ENCODE measurements at regions not wholly inside any gene's neighbourhood (a gene's known extent, or its start where the extent isn't known, plus 50 kb on each side); places are given as distances from the start of the nearest gene placed in this dataset.
"Not testable (repeated sequence)": the region's sequence is repeated elsewhere in the genome, so short reads cannot be mapped to it uniquely, and the experiment has no call there.

DNA sequence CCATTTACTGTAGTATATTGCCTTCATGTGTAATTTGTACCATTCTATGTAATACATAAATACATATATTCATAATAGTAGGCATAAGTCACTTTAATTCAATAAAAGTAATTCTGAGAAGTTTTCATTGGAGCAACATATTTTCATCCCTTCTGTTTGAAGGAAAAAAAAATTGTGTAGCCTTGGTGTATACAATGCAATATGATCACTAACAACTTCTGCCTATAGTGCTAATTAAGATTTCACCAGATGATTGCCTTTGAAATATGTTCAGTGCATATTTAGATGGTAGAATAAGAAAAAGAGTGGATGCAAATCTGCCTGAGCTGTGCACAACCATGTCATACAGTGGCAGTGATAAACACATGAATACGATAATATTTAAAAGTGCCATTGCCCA, 996.8 kb downstream of the EFNA5 start:
- Mint-ChIP-seq H3K27ac (no peak overlapping the region), H3K4me3 (no peak overlapping the region), H3K27me3 (no peaks in the 10 kb centered on the region), H3K36me3 (no peaks in the 10 kb centered on the region), H3K4me1 (no peaks in the 10 kb centered on the region), H3K9me3 (peaks cover 0 to 29% (median 8%) of the 10 kb centered on the region in 9 donors)
- DNase-seq, result no peak
- no peak for ATAC-seq
- POLR2A ChIA-PET, result no interaction called here

- DNase-seq (no peak), ATAC-seq (no peak)
- H3K9me3 Mint-ChIP-seq, result peaks cover 0 to 23% (median 0%) of the 10 kb centered on the region in 9 donors
- H3K27ac Mint-ChIP-seq, result no peak overlapping the region
- no peaks in the 10 kb centered on the region for H3K36me3 Mint-ChIP-seq
- POLR2A ChIA-PET, result no interaction called here
- no peak overlapping the region for H3K4me3 Mint-ChIP-seq
- H3K27me3 Mint-ChIP-seq, result no peaks in the 10 kb centered on the region
- no peaks in the 10 kb centered on the region for H3K4me1 Mint-ChIP-seq
Measured at GRCh38 chr5:106661866-106662265, 1008.9 kb downstream of the EFNA5 start.

DNA sequence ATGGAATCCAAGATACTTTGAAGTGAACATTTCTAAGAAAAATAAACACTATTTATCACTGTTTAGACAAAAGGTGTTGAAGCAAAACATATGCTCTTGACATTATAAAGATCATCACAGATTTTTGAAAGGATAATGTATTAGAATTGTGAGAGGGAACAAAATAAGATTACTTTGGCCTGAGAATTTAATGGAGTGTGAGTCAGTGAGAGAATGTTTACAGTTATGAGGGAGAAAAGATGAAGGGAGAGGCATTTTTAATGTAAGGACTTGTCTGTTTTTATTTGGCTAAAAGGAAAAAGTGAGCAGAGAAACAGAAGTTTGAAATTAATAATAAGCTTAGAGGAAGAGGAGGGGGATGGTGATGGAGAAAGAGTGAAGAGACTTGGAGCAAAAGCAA, 1010.1 kb downstream of the EFNA5 start:
- Mint-ChIP-seq H3K4me1 (no peaks in the 10 kb centered on the region), H3K27ac (no peak overlapping the region), H3K9me3 (peaks cover 0 to 24% (median 0%) of the 10 kb centered on the region in 9 donors), H3K4me3 (no peak overlapping the region), H3K27me3 (no peaks in the 10 kb centered on the region), H3K36me3 (no peaks in the 10 kb centered on the region)
- DNase-seq, result no peak
- no peak for ATAC-seq
- POLR2A ChIA-PET, result no interaction called here

- H3K9me3 Mint-ChIP-seq, result peaks cover 0 to 38% (median 11%) of the 10 kb centered on the region in 9 donors
- ATAC-seq, result no peak
- no peaks in the 10 kb centered on the region for H3K27me3 Mint-ChIP-seq
- no peaks in the 10 kb centered on the region for H3K4me1 Mint-ChIP-seq
- POLR2A ChIA-PET, result no interaction called here
- DNase-seq, result no peak
- H3K27ac Mint-ChIP-seq, result no peak overlapping the region
- H3K36me3 Mint-ChIP-seq, result no peaks in the 10 kb centered on the region
- no peak overlapping the region for H3K4me3 Mint-ChIP-seq
Measured at GRCh38 chr5:106658150-106658549, 1012.6 kb downstream of the EFNA5 start.

- POLR2A ChIA-PET, result no interaction called here
- no peak for ATAC-seq
- H3K4me3 Mint-ChIP-seq, result no peak overlapping the region
Measured at GRCh38 chr5:106656821-106657220, 1013.9 kb downstream of the EFNA5 start.

GRCh38 chr5:106649031-106649430, 1021.7 kb downstream of the EFNA5 start:
- POLR2A ChIA-PET, result no interaction called here
- H3K4me1 Mint-ChIP-seq, result no peaks in the 10 kb centered on the region
- H3K36me3 Mint-ChIP-seq, result no peaks in the 10 kb centered on the region
- H3K27ac Mint-ChIP-seq, result no peak overlapping the region
- ATAC-seq, result no peak
- peaks cover 0 to 17% (median 4%) of the 10 kb centered on the region in 9 donors for H3K9me3 Mint-ChIP-seq
- DNase-seq, result no peak
- H3K4me3 Mint-ChIP-seq, result no peak overlapping the region
- no peaks in the 10 kb centered on the region for H3K27me3 Mint-ChIP-seq

More at GRCh38 chr5:106656821-106657220, 1013.9 kb downstream of the EFNA5 start:
- no peak for DNase-seq
- no peaks in the 10 kb centered on the region for H3K4me1 Mint-ChIP-seq
- H3K9me3 Mint-ChIP-seq, result peaks cover 0 to 46% (median 12%) of the 10 kb centered on the region in 9 donors
- H3K36me3 Mint-ChIP-seq, result no peaks in the 10 kb centered on the region
- H3K27ac Mint-ChIP-seq, result no peak overlapping the region
- no peaks in the 10 kb centered on the region for H3K27me3 Mint-ChIP-seq

GRCh38 chr5:106648401-106648800, 1022.3 kb downstream of the EFNA5 start:
- H3K27me3 Mint-ChIP-seq, result no peaks in the 10 kb centered on the region
- no peak for ATAC-seq
- POLR2A ChIA-PET, result no interaction called here
- H3K4me1 Mint-ChIP-seq, result no peaks in the 10 kb centered on the region
- H3K36me3 Mint-ChIP-seq, result no peaks in the 10 kb centered on the region
- peaks cover 0 to 12% (median 2%) of the 10 kb centered on the region in 9 donors for H3K9me3 Mint-ChIP-seq
- H3K27ac Mint-ChIP-seq, result no peak overlapping the region
- no peak overlapping the region for H3K4me3 Mint-ChIP-seq
- no peak for DNase-seq

DNA sequence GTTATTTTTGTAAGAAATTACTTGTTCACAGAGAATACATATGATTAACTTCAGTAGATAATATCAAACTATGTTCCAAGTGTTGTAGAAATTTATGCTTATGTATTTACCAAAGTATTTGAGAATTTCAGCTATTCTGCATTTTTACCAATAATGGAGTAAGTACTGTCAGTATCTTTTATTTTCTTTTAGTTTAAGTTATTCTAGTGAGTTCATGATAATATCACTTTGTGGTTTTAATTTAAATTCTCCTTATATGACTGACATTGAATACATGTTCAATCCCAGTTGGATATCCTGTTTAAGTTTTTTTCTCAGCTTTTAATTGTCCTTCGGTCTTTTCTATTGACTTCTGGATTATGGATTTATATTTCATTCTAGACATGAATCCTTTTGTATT, 1024.6 kb downstream of the EFNA5 start:
- POLR2A ChIA-PET, result no interaction called here

GRCh38 chr5:106640511-106640910, 1030.2 kb downstream of the EFNA5 start:
- Mint-ChIP-seq H3K27ac (no peak overlapping the region), H3K27me3 (no peaks in the 10 kb centered on the region), H3K4me3 (no peak overlapping the region), H3K4me1 (no peaks in the 10 kb centered on the region), H3K9me3 (peaks cover 0 to 15% (median 6%) of the 10 kb centered on the region in 9 donors), H3K36me3 (peaks cover 0 to 3% (median 0%) of the 10 kb centered on the region in 3 donors)
- ATAC-seq, result no peak
- POLR2A ChIA-PET, result no interaction called here
- DNase-seq, result no peak

More for the DNA sequence above, 1024.6 kb downstream of the EFNA5 start:
- Mint-ChIP-seq H3K36me3 (no peaks in the 10 kb centered on the region), H3K27me3 (no peaks in the 10 kb centered on the region), H3K27ac (no peak overlapping the region), H3K4me1 (no peaks in the 10 kb centered on the region), H3K4me3 (no peak overlapping the region), H3K9me3 (peaks cover 0 to 2% (median 0%) of the 10 kb centered on the region in 9 donors)
- no peak for DNase-seq
- ATAC-seq, result no peak

GRCh38 chr5:106639488-106639887, 1031.2 kb downstream of the EFNA5 start:
- Mint-ChIP-seq H3K4me3 (no peak overlapping the region), H3K9me3 (peaks cover 0 to 15% (median 6%) of the 10 kb centered on the region in 9 donors), H3K36me3 (peaks cover 0 to 3% (median 0%) of the 10 kb centered on the region in 3 donors), H3K4me1 (no peaks in the 10 kb centered on the region), H3K27me3 (no peaks in the 10 kb centered on the region), H3K27ac (no peak overlapping the region)
- POLR2A ChIA-PET, result no interaction called here
- ATAC-seq, result no peak
- DNase-seq, result no peak

DNA sequence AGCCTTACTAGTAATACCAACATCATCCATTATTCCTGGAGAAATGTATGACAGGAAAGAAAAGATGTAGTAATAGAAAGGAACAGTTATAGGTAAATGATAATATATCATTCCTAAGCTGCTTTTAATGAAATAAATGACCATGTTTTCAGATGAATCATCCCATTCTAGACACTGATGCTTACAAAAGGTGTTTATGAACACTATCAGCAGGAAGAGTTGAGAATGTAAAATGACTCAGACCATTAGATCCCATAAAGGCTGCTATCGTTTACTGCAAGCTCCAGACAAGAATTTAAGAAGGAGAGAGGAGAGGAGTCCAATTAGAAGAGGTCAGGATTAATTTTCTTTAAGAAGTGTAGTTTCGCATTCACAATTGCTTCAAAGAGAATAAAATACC, 1033.5 kb downstream of the EFNA5 start:
- H3K4me1 Mint-ChIP-seq, result no peaks in the 10 kb centered on the region
- no peak overlapping the region for H3K27ac Mint-ChIP-seq
- no peak for DNase-seq
- POLR2A ChIA-PET, result no interaction called here
- no peak for ATAC-seq
- peaks cover 0 to 3% (median 0%) of the 10 kb centered on the region in 3 donors for H3K36me3 Mint-ChIP-seq
- H3K4me3 Mint-ChIP-seq, result no peak overlapping the region
- no peaks in the 10 kb centered on the region for H3K27me3 Mint-ChIP-seq
- H3K9me3 Mint-ChIP-seq, result peaks cover 0 to 15% (median 6%) of the 10 kb centered on the region in 9 donors

DNA sequence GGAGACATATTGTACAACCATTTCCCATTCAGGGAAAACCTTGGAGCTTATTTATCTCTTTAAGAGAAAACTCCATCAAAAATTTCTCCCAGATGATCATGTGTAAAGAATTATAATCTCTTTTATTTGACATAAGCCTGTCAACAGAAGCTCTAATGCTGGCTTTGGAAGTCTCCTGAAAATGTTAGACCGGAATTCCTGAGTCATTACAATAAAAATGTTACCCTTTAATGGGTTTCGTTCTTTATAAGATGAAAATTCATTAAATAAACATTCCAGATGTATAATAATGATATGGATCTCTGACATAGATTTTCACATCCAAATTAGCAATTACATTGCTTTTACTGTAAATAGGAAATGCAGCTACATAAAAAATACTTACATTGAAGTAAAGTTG, 1036.4 kb downstream of the EFNA5 start:
- H3K36me3 Mint-ChIP-seq, result peaks cover 0 to 3% (median 0%) of the 10 kb centered on the region in 3 donors
- no peaks in the 10 kb centered on the region for H3K4me1 Mint-ChIP-seq
- H3K27ac Mint-ChIP-seq, result no peak overlapping the region
- no peak overlapping the region for H3K4me3 Mint-ChIP-seq
- POLR2A ChIA-PET, result interaction anchor here (0.7 kb wide), 1 partner anchor 22 kb away, joined by 3 read pairs; no protein-coding TSS in a partner anchor
- peaks cover 0 to 9% (median 4%) of the 10 kb centered on the region in 9 donors for H3K9me3 Mint-ChIP-seq
- DNase-seq (no peak), ATAC-seq (no peak)
- H3K27me3 Mint-ChIP-seq, result no peaks in the 10 kb centered on the region

- POLR2A ChIA-PET, result no interaction called here
Measured at GRCh38 chr5:106633825-106634224, 1036.9 kb downstream of the EFNA5 start.

DNA sequence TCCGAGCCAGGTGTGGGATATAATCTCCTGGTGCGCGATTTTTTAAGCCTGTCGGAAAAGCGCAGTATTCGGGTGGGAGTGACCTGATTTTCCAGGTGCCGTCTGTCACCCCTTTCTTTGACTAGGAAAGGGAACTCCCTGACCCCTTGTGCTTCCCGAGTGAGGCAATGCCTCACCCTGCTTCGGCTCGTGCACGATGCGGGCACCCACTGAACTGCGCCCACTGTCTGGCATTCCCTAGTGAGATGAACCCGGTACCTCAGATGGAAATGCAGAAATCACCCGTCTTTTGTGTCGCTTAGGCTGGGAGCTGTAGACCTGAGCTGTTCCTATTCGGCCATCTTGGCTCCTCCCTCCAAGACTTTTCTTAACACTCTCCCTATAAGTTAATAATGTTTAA, 1042.3 kb downstream of the EFNA5 start:
- H3K4me3 Mint-ChIP-seq, DNase-seq, H3K27me3 Mint-ChIP-seq, H3K27ac Mint-ChIP-seq, H3K36me3 Mint-ChIP-seq, ATAC-seq, POLR2A ChIA-PET, H3K9me3 Mint-ChIP-seq, H3K4me1 Mint-ChIP-seq: not testable (repeated sequence)

More at GRCh38 chr5:106633825-106634224, 1036.9 kb downstream of the EFNA5 start:
- no peak overlapping the region for H3K27ac Mint-ChIP-seq
- no peaks in the 10 kb centered on the region for H3K4me1 Mint-ChIP-seq
- DNase-seq (no peak), ATAC-seq (no peak)
- H3K9me3 Mint-ChIP-seq, result peaks cover 0 to 10% (median 5%) of the 10 kb centered on the region in 9 donors
- no peak overlapping the region for H3K4me3 Mint-ChIP-seq
- H3K27me3 Mint-ChIP-seq, result no peaks in the 10 kb centered on the region
- peaks cover 0 to 5% (median 0%) of the 10 kb centered on the region in 3 donors for H3K36me3 Mint-ChIP-seq

Measured in naive thymus-derived CD8-positive, alpha-beta T cell (primary cell).